HEK293 (cell line): ENCODE measurements at regions not wholly inside any gene's neighbourhood (a gene's known extent, or its start where the extent isn't known, plus 50 kb on each side); places are given as distances from the start of the nearest gene placed in this dataset.

Source experiments
- ZNF16 ChIP-seq: fragments of 450-650 bp; formaldehyde crosslinking; IDR thresholded peaks from 2 replicates; pipeline ENCODE4 v1.5.1; 2016; ENCODE audit warnings: low read depth, missing biosample characterization, missing genetic modification characterization
- ZNF701 ChIP-seq: fragments of 450-650 bp; formaldehyde crosslinking; IDR thresholded peaks from 2 replicates; pipeline ENCODE4 v1.5.1; 2016; ENCODE audit warnings: missing biosample characterization, missing genetic modification characterization

DNA sequence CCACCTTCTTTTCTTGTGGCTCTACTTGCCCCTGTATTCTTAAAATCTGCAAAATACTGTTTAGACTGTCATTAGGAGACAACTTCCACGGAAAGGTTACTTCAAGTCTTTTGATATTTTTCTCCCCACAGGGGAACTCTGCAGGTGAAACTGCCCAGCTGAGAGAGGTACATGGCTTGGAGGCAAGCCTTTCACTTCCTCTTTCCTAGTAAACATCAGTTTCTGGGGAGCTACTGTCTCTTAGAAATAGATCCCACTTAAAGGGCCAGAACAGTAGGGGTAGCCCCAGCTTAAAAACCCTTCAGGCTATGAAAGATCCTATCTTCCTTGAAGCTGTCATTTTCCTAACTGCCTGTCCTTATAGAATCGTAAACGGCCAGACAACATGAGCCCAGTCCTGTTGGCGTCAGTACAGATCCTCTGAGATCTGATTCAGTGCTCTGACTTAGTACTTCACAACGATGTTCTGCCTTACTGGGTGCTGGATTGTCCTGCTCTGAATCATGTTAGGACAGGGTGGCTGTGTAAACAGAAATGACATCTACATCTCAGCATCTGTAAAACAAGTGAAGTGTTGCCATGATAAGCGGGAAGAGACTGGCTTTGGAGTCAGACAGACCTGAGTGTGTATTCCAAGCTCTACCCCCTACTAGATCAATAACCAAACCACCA, 102.1 kb downstream of the ITIH6 start (continued):
- TF ChIP-seq ZNF16 (tag by site-specific recombination) = no peak
- no peak for TF ChIP-seq ZNF701 (tag by site-specific recombination)
